ENCODE measurements at regions not wholly inside any gene's neighbourhood (a gene's known extent, or its start where the extent isn't known, plus 50 kb on each side); places are given as distances from the start of the nearest gene placed in this dataset.
"Not testable (repeated sequence)": the region's sequence is repeated elsewhere in the genome, so short reads cannot be mapped to it uniquely, and the experiment has no call there.

GRCh38 chr17:51347851-51348584 is 87.7 kb downstream of the UTP18 start:
- DNase-seq, result no peak

DNA sequence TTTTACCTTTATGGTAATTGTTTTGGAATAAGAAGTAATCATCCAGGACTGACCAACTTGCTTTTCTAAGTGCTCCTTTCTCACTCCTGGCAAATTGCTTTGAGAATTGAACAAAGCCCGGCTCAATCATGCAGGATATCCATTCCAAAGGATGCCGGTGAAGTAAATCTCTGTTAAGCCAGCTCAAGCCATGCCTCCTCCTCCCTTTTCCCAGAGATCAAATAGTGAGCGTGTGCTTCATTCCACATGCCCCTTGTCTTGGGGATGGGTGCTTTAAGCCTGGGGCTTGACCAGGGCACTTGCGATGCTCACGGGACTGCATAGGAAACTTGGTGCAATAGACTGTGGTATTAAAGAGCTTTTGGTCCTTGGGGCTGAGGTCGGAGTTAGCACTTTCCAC is 90.7 kb downstream of the UTP18 start:
- no peak for DNase-seq

DNA sequence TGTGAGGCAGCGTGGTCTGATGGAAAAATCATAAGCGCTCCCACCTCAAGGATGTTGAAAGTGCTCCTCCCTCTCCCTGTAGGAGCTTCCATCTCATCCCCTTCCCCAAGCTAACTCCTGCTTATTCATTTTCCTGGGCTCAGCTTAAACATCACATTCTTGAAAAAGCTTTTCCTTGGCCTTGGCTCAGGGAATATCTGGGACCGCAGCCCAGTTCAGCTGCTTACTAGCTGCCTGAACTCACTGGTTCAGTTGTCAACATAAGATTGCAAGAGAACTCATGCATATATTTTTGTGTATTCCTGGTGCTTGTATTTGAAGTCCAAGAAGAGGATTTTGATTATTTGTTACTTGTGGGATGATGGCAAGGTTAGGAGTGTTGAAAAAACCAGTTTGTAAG is 91.5 kb downstream of the UTP18 start:
- DNase-seq, result no peak

GRCh38 chr17:51352798-51353197 is 92.5 kb downstream of the UTP18 start:
- no peak for DNase-seq

GRCh38 chr17:51353296-51353695 is 93.0 kb downstream of the UTP18 start:
- no peak for DNase-seq

DNA sequence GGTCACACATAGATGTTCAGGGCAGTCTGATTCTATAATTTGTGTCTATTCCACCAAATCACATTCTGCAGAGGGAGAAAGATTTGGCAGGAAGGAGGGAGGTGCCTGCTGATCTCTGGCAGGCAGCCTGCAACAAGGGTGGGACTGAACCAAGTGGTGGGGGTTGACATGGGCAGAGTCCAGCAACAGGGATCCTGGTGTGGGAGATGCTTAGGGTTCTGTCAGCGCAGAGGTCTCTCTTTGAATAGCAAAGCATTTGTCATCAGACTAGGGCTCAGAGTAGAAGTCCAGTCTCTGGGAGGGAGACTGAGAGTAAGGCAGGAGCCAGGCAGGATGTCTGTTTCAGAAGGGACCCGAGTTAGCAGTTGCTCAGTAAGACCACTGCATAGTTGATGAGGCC is 94.6 kb downstream of the UTP18 start:
- no peak for DNase-seq

GRCh38 chr17:51355441-51356410 is 95.4 kb downstream of the UTP18 start:
- DNase-seq, result peak; percentile 26

GRCh38 chr17:51359055-51359454 is 98.7 kb downstream of the UTP18 start:
- no peak for DNase-seq

GRCh38 chr17:51362811-51363585 is 102.7 kb downstream of the UTP18 start:
- no peak for DNase-seq

GRCh38 chr17:51365090-51365489 is 104.7 kb downstream of the UTP18 start:
- no peak for DNase-seq

DNA sequence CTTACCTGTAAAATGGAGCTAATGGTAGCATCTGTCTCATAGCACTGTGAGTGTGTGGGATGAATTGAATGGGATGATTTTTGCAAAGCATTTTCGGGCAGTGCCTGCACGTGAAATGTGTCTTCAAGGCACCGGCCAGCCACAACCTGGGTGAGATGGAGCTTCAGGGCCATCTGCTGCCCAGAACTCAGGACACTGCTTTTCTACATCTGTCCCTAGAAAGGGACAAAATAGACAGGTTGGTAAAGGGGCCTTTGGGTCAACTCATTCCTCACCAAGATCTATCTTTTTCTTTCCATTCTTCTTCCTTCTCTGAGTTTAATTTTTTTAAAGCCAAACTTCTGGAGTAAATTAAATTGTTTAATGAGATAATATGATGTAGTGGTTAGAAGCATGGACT is 106.5 kb downstream of the UTP18 start:
- DNase-seq, result no peak

- not testable (repeated sequence) for DNase-seq
These were observed 107.5 kb downstream of the UTP18 start for GRCh38 chr17:51367836-51368235.

GRCh38 chr17:51371732-51372151 is 111.4 kb downstream of the UTP18 start:
- peak; percentile 68 for DNase-seq

DNA sequence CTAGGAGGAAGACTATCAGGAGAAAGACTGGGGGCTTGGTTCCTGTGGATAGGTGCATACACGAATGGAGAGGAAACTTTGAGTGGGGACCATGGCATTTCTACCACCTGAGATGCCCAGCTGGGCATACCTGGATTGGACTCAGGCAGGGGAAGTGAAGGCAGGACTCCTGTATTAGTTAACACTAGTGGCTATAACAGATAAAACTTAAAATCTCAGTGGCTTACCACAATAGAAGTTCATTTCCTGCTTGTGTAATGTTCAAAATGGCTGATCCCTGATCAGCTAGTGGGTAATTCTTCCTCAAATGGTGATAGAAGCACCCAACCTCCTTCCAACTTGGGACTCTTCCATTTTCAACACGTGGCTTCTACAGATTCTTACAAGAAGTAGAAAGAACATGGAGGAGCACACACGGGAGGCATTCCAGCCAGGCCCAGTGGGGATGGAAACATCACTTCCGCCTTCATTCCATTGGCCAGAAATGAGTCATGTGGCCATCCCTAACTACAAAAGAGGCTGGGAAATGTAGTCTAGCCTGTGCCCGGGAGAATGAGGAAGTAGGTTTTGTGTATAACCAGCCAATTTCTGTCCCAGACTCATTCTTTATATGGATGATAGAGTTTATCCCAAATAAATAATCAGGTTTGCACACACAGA is 112.1 kb downstream of the UTP18 start:
- peak; percentile 68 for DNase-seq

- no peak for DNase-seq
These were observed 113.3 kb downstream of the UTP18 start for GRCh38 chr17:51373489-51374152.

DNA sequence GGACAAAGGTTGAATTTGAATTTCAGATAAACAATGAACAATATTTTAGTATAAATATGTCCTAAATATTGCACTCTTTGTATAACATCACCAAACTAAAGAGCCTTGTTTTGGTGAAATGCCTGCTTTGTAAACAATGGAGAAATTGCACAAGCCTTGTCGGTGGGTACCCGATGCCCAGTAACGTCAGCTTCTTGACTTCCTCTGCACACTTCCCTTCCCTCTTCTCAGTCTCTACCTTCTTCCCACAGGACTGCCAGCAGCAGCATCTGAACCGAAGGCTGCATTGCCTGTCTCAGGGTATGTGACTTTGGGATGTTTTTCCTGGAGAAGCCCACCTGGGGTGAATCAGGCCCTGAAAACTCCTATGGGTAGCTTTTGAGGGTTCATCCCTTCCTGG is 113.9 kb downstream of the UTP18 start:
- no peak for DNase-seq

GRCh38 chr17:51375771-51376170 is 115.4 kb downstream of the UTP18 start:
- DNase-seq, result no peak

DNA sequence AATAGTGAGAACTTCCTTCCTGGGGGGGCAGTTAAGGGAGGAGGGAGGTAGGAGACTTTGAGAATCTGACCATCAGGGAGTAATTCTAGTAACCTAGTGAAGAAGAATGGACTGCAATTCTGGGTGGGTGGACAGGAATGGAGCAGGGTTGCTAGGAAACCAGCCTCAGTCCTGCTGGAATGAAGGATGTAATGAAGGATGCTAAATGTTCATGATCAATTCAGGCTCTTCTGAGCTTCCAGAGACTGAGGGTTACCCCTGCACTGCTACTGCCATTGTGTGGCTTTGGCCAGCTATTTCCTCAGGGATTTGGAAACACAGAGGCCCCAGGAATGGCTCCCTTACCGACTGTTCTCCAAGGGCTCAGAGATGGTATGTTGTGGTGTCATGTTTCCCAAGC is 116.4 kb downstream of the UTP18 start:
- DNase-seq, result no peak

DNA sequence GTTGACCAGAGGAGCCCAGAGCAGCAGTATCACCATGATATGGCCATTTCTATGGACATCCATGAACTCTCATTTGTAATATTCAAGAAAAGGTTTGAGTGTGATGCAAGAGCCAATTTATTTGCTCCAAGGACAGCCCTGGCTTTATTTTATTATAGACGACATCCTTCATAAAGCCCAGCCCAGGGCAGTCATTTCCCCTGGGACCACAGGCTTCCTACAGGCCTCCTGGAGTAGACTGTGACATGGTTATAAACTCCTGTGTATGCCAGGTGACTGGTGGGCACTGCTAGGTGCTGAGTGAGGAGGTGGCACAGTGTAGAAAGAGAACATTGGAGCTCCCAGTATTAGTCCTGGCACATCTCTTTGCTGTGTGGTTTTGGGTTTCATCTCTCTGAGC is 120.9 kb downstream of the UTP18 start:
- no peak for DNase-seq

GRCh38 chr17:51385208-51385607 is 124.9 kb downstream of the UTP18 start:
- no peak for DNase-seq

- DNase-seq, result no peak
These were observed 127.2 kb downstream of the UTP18 start for GRCh38 chr17:51387582-51387981.

GRCh38 chr17:51387986-51388385 is 127.6 kb downstream of the UTP18 start:
- DNase-seq, result no peak
